ENCODE measurements at regions not wholly inside any gene's neighbourhood (a gene's known extent, or its start where the extent isn't known, plus 50 kb on each side); places are given as distances from the start of the nearest gene placed in this dataset.

DNA sequence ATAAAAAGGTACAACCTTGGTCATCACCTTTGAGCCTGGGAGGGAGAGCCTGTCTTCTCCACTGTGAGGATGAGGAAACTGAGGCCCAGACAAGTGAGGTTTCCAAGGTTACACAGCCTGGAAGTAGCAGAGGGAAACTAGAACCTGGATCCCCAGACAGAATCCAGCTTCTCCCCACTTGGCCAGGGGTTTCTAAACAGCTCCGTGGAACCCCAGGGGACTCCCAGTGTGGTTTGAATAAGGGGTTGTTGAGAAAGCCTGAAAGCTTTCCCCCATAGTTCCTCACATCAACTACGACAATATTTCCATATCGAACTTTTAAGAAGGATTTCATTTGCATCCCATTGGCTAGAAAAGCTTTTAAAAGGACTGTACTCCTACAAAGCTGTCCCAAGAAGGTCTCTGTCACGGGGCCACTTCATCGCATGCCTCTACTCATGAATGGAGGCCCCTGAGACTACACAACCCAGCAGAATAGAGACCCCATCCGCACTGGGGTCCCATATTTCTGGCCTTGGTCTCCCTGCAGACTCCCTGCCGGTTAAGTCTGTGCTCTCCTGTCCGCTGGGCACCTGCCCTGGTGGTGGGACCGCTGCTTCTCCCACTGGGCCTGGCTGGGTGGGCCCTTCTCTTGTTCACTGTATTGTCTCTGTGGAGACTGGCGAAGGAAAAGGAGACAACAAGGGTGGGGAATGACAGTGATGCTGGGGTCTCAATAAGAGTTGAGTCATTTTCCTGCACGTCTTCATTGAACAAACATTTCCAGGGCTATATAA, 178.5 kb downstream of the SMAD6 start:
- TF ChIP-seq, protein P1, sequence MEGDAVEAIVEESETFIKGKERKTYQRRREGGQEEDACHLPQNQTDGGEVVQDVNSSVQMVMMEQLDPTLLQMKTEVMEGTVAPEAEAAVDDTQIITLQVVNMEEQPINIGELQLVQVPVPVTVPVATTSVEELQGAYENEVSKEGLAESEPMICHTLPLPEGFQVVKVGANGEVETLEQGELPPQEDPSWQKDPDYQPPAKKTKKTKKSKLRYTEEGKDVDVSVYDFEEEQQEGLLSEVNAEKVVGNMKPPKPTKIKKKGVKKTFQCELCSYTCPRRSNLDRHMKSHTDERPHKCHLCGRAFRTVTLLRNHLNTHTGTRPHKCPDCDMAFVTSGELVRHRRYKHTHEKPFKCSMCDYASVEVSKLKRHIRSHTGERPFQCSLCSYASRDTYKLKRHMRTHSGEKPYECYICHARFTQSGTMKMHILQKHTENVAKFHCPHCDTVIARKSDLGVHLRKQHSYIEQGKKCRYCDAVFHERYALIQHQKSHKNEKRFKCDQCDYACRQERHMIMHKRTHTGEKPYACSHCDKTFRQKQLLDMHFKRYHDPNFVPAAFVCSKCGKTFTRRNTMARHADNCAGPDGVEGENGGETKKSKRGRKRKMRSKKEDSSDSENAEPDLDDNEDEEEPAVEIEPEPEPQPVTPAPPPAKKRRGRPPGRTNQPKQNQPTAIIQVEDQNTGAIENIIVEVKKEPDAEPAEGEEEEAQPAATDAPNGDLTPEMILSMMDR (IDR thresholded peaks at IDR 0.05; ENCODE audit: extremely low read depth, missing control alignments), result no peak
- DNase-seq (ENCODE audit: low spot score), result no peak

DNA sequence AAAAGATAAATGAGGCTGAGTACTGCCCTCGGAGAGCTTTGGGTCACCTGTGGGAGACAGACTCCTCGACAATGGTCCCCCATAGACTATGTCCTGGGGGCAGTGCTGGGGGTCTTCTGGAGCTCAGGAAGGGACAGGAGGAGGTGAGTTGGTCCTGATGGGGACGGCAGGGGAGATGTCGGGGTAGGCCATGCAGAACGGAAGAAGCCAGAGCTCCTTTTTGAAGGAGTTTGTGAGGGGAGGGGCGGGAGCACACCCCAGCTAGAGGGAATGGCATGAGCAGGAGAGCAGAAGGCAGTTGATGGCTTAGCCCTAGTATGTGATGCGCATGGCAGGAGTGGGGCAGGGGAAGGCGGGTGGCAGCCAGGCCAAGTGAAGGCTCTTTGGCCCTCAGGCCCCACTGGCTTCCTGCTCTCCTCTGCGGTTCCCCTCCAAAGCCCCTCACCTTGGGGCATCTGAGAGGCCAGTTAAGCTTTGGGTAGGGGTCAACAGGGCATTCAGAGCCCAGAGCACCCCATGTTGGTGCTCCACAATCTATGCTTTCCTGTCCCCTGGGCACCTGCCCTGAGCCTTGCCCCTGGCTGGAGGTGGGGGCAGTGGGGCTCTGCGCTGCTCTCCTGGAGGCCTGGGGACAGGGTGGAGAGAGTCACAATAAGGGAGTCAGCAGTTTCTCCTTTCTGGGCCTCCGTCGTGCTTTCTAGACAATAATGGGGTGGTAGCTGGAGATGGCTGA, 179.3 kb downstream of the SMAD6 start:
- TF ChIP-seq, protein P1 (IDR thresholded peaks at IDR 0.05; ENCODE audit: extremely low read depth, missing control alignments), result no peak
- DNase-seq (ENCODE audit: low spot score), result no peak

- TF ChIP-seq, protein P1 (IDR thresholded peaks at IDR 0.05; ENCODE audit: extremely low read depth, missing control alignments), result no peak
- DNase-seq (ENCODE audit: low spot score), result no peak
These were observed 180.4 kb downstream of the SMAD6 start for GRCh38 chr15:66882251-66883020.

GRCh38 chr15:66883284-66883911, 181.4 kb downstream of the SMAD6 start:
- no peak for DNase-seq (ENCODE audit: low spot score)
- TF ChIP-seq, protein P1 (IDR thresholded peaks at IDR 0.05; ENCODE audit: extremely low read depth, missing control alignments), result no peak

DNA sequence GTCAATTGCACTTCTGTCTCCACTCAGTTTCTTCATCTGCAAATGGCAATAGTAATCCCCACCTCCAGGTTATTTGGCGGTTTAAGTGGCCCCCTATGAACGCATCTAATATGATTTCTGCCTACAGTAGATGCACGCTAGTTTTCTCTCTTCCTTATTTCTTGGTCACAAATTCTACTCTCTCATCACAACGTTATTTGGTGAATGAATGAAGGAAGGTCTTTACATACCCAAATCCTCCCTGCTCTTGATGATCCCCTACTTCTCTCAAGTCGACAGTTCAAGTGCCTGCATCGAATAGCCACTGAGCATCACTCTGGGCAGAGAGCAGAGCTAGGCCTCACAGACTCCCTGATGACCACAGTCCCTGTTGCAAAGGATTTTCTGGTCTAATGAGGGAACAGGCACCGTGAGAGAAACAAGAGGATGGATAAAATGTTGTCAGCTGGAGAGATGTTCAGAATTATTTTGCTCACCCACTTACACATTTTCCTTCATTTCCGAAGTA, 181.2 kb upstream of the SMAD3 start:
- TF ChIP-seq, protein P1 (IDR thresholded peaks at IDR 0.05; ENCODE audit: extremely low read depth, missing control alignments), result no peak
- no peak for DNase-seq (ENCODE audit: low spot score)

DNA sequence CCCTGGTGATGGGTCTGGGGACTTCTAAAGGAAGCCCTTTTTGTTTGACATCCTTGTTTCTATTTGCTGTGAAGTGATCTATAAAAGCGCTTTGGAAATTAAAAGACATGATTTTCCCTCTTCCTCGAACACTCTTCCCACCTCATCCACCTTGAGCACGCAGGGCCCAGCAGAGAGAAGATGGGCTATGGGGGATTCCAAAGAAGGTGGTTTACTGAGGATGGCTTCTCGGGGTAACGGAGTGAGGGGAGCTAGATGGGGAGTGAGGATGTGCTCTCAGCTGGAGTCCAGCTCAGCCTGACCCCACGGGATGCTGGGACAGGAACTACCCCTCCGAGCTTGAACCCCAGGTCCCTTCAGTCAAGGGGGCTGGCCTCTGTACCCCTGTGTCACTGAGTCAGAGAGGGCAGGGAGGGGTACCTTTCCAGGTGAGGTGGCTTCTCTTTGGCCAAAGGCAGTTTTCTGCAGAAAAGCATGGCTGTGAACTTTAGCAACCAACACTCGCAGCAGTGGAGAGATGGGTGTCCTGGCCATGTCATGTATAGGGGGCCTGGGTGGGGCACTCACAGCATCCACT, 180.7 kb upstream of the SMAD3 start:
- no peak for DNase-seq (ENCODE audit: low spot score)
- TF ChIP-seq, protein P1 (IDR thresholded peaks at IDR 0.05; ENCODE audit: extremely low read depth, missing control alignments), result no peak

Data from GM20000 (cell line).